Stomach (tissue), 4 donors: ENCODE measurements at regions not wholly inside any gene's neighbourhood (a gene's known extent, or its start where the extent isn't known, plus 50 kb on each side); places are given as distances from the start of the nearest gene placed in this dataset.

Source experiments
- CTCF ChIP-seq, 7 experiments: fragments of 450-650 bp in 4 of 7; fragments of 200-600 bp in 3 of 7; sonication (generic) in 3 of 7; IDR thresholded peaks; one replicate each; pipeline ENCODE4 v1.5.1; 2016 to 2019; ENCODE audit warnings: antibody characterized with exemption in 7 of 7, control low read depth in 2 of 7, mild to moderate bottlenecking in 1 of 7
- POLR2A ChIP-seq, 4 donors: fragments of 450-650 bp; IDR thresholded peaks; one replicate each; pipeline ENCODE4 v1.6.1; 2016; ENCODE audit warnings: antibody characterized with exemption in 4 of 4, control low read depth in 2 of 4, mild to moderate bottlenecking in 1 of 4, moderate library complexity in 1 of 4

DNA sequence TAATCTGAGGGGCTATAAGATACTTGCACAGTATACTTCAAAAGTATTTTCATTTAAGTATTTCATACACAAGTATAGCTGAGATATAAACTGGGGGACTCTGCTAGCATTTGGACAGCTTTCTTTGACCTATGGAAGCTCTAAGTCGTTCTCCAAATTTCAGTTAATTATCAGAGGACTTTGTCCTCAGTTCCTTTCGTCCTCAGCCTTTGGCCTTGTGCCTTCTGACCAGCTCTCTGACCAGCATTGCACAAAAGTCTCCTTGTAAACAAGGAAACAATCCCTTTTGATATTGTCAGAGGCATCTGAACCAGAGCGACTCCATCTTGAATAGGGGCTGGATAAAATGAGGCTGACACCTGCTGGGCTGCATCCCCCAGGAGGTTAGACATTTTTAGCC lies 464.0 kb upstream of the FAM241A start:
- TF ChIP-seq CTCF (IDR thresholded peaks at IDR 0.05) = no peak
- no peak for TF ChIP-seq POLR2A (IDR thresholded peaks at IDR 0.05)
